Endothelial cell (in vitro differentiated cells): ENCODE measurements at regions not wholly inside any gene's neighbourhood (a gene's known extent, or its start where the extent isn't known, plus 50 kb on each side); places are given as distances from the start of the nearest gene placed in this dataset.

ENCODE experiments used
- DNase-seq: peaks from one replicate; pipeline ENCODE4 v3.0.0; 2021; ENCODE audit warnings: low spot score
- H3K27ac Mint-ChIP-seq: one replicate; pipeline ENCODE4 v1.8.0; 2021; ENCODE audit warnings: mixed read lengths, inconsistent platforms; ENCODE audit not compliant: unreplicated experiment
- H3K27me3 Mint-ChIP-seq: one replicate; pipeline ENCODE4 v1.8.0; 2021; ENCODE audit warnings: mild to moderate bottlenecking, moderate library complexity, mixed read lengths, inconsistent platforms; ENCODE audit not compliant: unreplicated experiment
- H3K36me3 Mint-ChIP-seq: one replicate; pipeline ENCODE4 v1.8.0; 2021; ENCODE audit warnings: mild to moderate bottlenecking, low read depth, mixed read lengths, inconsistent platforms; ENCODE audit not compliant: unreplicated experiment
- H3K4me1 Mint-ChIP-seq: one replicate; pipeline ENCODE4 v1.8.0; 2021; ENCODE audit warnings: mild to moderate bottlenecking, mixed read lengths, inconsistent platforms; ENCODE audit not compliant: unreplicated experiment
- H3K4me3 Mint-ChIP-seq: one replicate; pipeline ENCODE4 v1.8.0; 2021; ENCODE audit warnings: mild to moderate bottlenecking, mixed read lengths, inconsistent platforms; ENCODE audit not compliant: unreplicated experiment
- H3K9me3 Mint-ChIP-seq: one replicate; pipeline ENCODE4 v1.8.0; 2021; ENCODE audit warnings: mixed read lengths, inconsistent platforms; ENCODE audit not compliant: unreplicated experiment
- CTCF ChIP-seq: fragments of 200-600 bp; sonication (generic); IDR thresholded peaks from one replicate; pipeline ENCODE4 v1.5.0; 2021; ENCODE audit warnings: antibody characterized with exemption; ENCODE audit not compliant: unreplicated experiment

GRCh38 chr18:60070631-60071030 lies 170.8 kb downstream of the PMAIP1 start:
- TF ChIP-seq CTCF: no peak
- Mint-ChIP-seq H3K27ac (no peak overlapping the region), H3K36me3 (peaks cover 1% of the 10 kb centered on the region), H3K4me3 (no peak overlapping the region), H3K27me3 (peaks cover 2% of the 10 kb centered on the region), H3K9me3 (no peaks in the 10 kb centered on the region), H3K4me1 (no peaks in the 10 kb centered on the region)
- no peak for DNase-seq

- no peaks in the 10 kb centered on the region for H3K36me3 Mint-ChIP-seq
- TF ChIP-seq CTCF: no peak
- H3K9me3 Mint-ChIP-seq: no peaks in the 10 kb centered on the region
- H3K4me3 Mint-ChIP-seq: no peak overlapping the region
- H3K27me3 Mint-ChIP-seq: peaks cover 2% of the 10 kb centered on the region
- H3K4me1 Mint-ChIP-seq: no peaks in the 10 kb centered on the region
- no peak for DNase-seq
- no peak overlapping the region for H3K27ac Mint-ChIP-seq
Observed at GRCh38 chr18:60069145-60069544, 169.3 kb downstream of the PMAIP1 start.

- H3K4me1 Mint-ChIP-seq: no peaks in the 10 kb centered on the region
- H3K4me3 Mint-ChIP-seq: no peak overlapping the region
- H3K27me3 Mint-ChIP-seq: peaks cover 2% of the 10 kb centered on the region
- no peak for TF ChIP-seq CTCF
- H3K27ac Mint-ChIP-seq: no peak overlapping the region
- DNase-seq: no peak
- H3K9me3 Mint-ChIP-seq: no peaks in the 10 kb centered on the region
- no peaks in the 10 kb centered on the region for H3K36me3 Mint-ChIP-seq
Observed at GRCh38 chr18:60067426-60068210, 167.8 kb downstream of the PMAIP1 start.

GRCh38 chr18:60066219-60066975 lies 166.6 kb downstream of the PMAIP1 start:
- Mint-ChIP-seq H3K4me3 (no peak overlapping the region), H3K36me3 (no peaks in the 10 kb centered on the region)

More at GRCh38 chr18:60066219-60066975, 166.6 kb downstream of the PMAIP1 start:
- H3K4me1 Mint-ChIP-seq: no peaks in the 10 kb centered on the region
- peaks cover 3% of the 10 kb centered on the region for H3K27me3 Mint-ChIP-seq
- no peaks in the 10 kb centered on the region for H3K9me3 Mint-ChIP-seq
- no peak for TF ChIP-seq CTCF
- H3K27ac Mint-ChIP-seq: no peak overlapping the region
- no peak for DNase-seq
